ENCODE measurements at regions not wholly inside any gene's neighbourhood (a gene's known extent, or its start where the extent isn't known, plus 50 kb on each side); places are given as distances from the start of the nearest gene placed in this dataset.

DNA sequence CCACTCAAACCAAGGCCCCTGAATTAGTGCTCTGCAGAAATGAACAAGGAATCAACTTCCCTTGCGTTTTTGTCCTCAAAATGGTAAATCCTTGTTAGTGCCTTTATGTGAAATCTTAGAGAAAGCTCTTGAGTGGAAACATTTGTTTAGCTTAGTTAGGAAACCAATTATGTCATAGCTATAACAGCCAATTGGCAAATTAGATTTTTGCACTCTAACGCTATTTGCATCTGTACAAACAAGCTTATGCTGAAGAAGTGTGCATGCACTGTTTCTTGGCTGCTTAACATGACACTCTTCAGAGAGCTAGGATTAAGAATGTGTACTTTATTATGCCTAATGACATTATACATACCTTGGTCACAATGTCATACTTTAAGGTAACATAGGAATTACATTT, 622.6 kb upstream of the SLC35B3 start:
- Histone ChIP-seq H3K27me3 (no peaks in the 10 kb centered on the region), H3K9me3 (ENCODE audit: low read depth) (no peaks in the 10 kb centered on the region), H3K27ac (no peak overlapping the region), H3K4me3 (no peak overlapping the region), H3K36me3 (no peaks in the 10 kb centered on the region), H3K4me1 (ENCODE audit: low read depth) (no peaks in the 10 kb centered on the region)
- TF ChIP-seq, protein P1, sequence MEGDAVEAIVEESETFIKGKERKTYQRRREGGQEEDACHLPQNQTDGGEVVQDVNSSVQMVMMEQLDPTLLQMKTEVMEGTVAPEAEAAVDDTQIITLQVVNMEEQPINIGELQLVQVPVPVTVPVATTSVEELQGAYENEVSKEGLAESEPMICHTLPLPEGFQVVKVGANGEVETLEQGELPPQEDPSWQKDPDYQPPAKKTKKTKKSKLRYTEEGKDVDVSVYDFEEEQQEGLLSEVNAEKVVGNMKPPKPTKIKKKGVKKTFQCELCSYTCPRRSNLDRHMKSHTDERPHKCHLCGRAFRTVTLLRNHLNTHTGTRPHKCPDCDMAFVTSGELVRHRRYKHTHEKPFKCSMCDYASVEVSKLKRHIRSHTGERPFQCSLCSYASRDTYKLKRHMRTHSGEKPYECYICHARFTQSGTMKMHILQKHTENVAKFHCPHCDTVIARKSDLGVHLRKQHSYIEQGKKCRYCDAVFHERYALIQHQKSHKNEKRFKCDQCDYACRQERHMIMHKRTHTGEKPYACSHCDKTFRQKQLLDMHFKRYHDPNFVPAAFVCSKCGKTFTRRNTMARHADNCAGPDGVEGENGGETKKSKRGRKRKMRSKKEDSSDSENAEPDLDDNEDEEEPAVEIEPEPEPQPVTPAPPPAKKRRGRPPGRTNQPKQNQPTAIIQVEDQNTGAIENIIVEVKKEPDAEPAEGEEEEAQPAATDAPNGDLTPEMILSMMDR (IDR thresholded peaks at IDR 0.05; ENCODE audit: low read depth, low read length) = no peak
- no peak for DNase-seq (ENCODE audit: low read depth in 1 of 2, low spot score in 1 of 2)

DNA sequence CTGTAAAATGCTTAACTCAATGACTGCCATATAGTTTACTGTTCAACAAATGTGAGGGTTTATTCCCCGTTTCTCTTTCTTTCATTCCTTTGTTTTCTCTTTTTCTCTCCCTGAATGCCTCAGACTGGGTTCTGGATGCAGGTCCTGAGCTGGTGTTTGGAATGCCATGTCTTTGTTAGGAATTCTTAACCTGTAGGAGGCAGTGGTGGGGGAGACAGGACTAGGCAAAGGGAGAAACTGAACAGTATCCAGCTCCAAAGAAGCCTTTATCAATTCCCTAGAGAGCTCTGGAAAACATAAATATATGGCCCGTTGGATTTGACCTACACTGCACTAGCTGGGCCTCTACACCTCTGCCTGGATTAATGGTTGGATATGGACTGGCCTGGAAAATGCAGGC, 621.2 kb upstream of the SLC35B3 start:
- H3K4me1 ChIP-seq (ENCODE audit: low read depth) = no peaks in the 10 kb centered on the region
- H3K4me3 ChIP-seq = no peak overlapping the region
- H3K9me3 ChIP-seq (ENCODE audit: low read depth) = no peaks in the 10 kb centered on the region
- no peaks in the 10 kb centered on the region for H3K27me3 ChIP-seq
- no peaks in the 10 kb centered on the region for H3K36me3 ChIP-seq
- no peak for DNase-seq (ENCODE audit: low read depth in 1 of 2, low spot score in 1 of 2)
- TF ChIP-seq, protein P1 (IDR thresholded peaks at IDR 0.05; ENCODE audit: low read depth, low read length) = no peak
- H3K27ac ChIP-seq = no peak overlapping the region

DNA sequence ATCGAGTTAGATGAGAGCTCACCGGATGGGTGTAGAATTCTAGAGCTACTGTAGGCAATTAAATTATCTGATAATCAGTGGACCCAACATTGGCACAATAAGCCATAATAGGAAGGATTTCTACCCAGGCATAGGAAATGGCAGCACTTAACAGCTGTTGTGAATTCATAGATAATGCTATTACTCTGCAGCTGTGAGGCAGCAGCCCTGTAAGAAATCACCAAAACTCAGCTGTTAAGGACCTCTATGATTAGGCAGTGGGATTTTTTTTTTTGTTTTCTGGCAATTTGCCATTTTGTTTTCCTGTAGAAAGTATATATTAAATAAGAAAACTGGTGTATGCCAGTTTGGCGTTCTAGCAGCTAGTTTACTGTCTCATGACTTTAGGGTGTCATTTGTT, 609.1 kb upstream of the SLC35B3 start:
- Histone ChIP-seq H3K27ac (no peak overlapping the region), H3K36me3 (no peaks in the 10 kb centered on the region), H3K27me3 (no peaks in the 10 kb centered on the region), H3K9me3 (ENCODE audit: low read depth) (no peaks in the 10 kb centered on the region), H3K4me1 (ENCODE audit: low read depth) (no peaks in the 10 kb centered on the region), H3K4me3 (no peak overlapping the region)
- TF ChIP-seq, protein P1 (IDR thresholded peaks at IDR 0.05; ENCODE audit: low read depth, low read length) = no peak
- DNase-seq (ENCODE audit: low read depth in 1 of 2, low spot score in 1 of 2) = no peak

DNA sequence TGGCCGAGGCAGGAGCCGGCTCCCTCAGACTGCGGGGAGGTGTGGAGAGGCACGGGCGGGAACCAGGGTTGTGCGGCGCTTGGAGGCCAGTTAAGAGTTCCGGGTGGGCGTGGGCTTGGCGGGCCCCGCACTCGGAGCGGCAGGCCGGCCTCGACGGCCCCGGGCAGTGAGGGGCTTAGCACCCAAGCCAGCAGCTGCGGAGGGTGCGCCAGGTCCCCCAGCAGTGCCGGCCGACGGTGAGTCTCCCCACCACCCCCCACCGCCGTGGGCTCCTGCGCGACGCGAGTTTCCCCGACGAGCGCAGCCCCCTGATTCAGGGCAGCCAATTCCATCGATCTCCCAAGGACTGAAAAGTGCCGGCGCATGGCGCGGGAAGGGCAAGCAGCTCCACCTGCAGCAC, 605.4 kb upstream of the SLC35B3 start:
- no peaks in the 10 kb centered on the region for H3K36me3 ChIP-seq
- H3K4me3 ChIP-seq = no peak overlapping the region
- H3K27me3 ChIP-seq = no peaks in the 10 kb centered on the region
- DNase-seq (ENCODE audit: low read depth in 1 of 2, low spot score in 1 of 2) = no peak
- H3K9me3 ChIP-seq (ENCODE audit: low read depth) = no peaks in the 10 kb centered on the region
- TF ChIP-seq, protein P1 (IDR thresholded peaks at IDR 0.05; ENCODE audit: low read depth, low read length) = no peak
- H3K27ac ChIP-seq = no peak overlapping the region
- H3K4me1 ChIP-seq (ENCODE audit: low read depth) = no peaks in the 10 kb centered on the region

DNA sequence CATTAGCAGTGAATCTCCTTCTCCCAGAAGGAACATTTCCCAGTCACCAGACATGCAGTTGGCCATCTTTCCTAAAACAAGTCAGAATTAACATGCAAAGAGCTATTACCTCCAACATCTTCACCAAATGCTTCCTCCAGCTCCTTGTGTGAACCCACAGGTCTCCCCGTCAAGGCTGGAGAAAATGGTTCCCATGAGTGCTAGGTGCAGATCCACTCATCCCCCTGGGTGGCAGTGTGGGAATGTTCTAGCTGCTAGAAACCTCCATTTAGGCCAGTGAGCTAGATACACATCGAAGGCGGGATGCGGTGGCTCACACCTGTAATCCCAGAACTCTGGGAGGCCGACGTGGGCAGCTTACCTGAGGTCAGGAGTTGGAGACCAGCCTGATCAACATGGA, 603.9 kb upstream of the SLC35B3 start:
- Histone ChIP-seq H3K27ac (no peak overlapping the region), H3K9me3 (ENCODE audit: low read depth) (no peaks in the 10 kb centered on the region), H3K27me3 (no peaks in the 10 kb centered on the region), H3K4me3 (no peak overlapping the region), H3K36me3 (no peaks in the 10 kb centered on the region), H3K4me1 (ENCODE audit: low read depth) (no peaks in the 10 kb centered on the region)
- TF ChIP-seq, protein P1 (IDR thresholded peaks at IDR 0.05; ENCODE audit: low read depth, low read length) = no peak
- no peak for DNase-seq (ENCODE audit: low read depth in 1 of 2, low spot score in 1 of 2)

DNA sequence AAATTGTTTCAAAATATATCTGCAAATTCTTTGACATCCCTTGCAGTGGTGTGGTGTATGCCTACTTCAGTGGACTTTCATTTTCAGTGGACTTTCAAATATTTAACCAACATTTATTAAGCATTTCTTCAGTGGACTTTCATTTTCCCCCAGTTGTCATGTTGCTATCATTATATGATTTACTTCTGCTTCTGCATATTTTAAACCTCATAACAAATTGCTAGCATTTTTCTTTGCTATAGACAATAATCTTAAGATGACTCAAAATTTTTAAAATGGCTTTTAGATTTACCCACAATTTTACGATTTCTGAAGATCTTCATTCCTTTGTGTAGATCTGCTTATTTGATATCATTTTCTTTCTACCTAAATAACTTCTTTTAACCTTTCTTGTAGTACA, 592.7 kb upstream of the SLC35B3 start:
- Histone ChIP-seq H3K27me3 (no peaks in the 10 kb centered on the region), H3K4me3 (no peak overlapping the region), H3K4me1 (ENCODE audit: low read depth) (no peaks in the 10 kb centered on the region), H3K9me3 (ENCODE audit: low read depth) (no peaks in the 10 kb centered on the region), H3K27ac (no peak overlapping the region), H3K36me3 (no peaks in the 10 kb centered on the region)
- TF ChIP-seq, protein P1 (IDR thresholded peaks at IDR 0.05; ENCODE audit: low read depth, low read length) = no peak
- no peak for DNase-seq (ENCODE audit: low read depth in 1 of 2, low spot score in 1 of 2)
